OCI-LY1 (cell line): ENCODE measurements at regions not wholly inside any gene's neighbourhood (a gene's known extent, or its start where the extent isn't known, plus 50 kb on each side); places are given as distances from the start of the nearest gene placed in this dataset.

Source experiments
- CTCF ChIP-seq: fragments of 200-600 bp; sonication (generic), shearing (Covaris generic); IDR thresholded peaks from 2 replicates; pipeline ENCODE4 v1.5.1; 2017; ENCODE audit warnings: mild to moderate bottlenecking, antibody characterized with exemption, low read length, moderate library complexity, mixed read lengths
- EZH2 ChIP-seq: fragments of 200-600 bp; sonication (generic), shearing (Covaris generic); IDR thresholded peaks from 2 replicates; pipeline ENCODE4 v1.8.0; 2017; ENCODE audit warnings: borderline replicate concordance, mixed run types, mild to moderate bottlenecking, antibody characterized with exemption, low read length, moderate library complexity, mixed read lengths

DNA sequence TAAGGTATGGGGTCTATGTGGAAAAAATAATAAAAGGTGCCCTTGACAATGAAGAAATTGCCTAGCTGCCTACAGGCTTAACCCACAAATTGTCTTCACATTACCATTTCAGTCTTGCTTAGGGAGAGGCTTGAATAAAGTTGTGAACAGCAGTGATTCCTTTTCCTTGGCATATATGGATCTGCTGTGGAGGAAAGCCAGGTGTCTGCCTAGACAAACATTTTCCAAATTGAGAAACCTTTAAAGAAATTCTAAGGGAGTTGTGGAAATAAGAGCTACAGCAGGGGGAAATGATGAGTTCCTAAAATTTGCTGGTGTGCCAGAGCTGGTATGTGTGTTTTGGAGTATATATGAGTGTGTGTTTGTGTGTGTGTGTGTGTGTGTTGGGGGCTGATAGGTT, 452.1 kb downstream of the NTRK3 start:
- TF ChIP-seq CTCF (no peak), EZH2 (no peak)
